H1 (cell line): ENCODE measurements at regions not wholly inside any gene's neighbourhood (a gene's known extent, or its start where the extent isn't known, plus 50 kb on each side); places are given as distances from the start of the nearest gene placed in this dataset.

Source experiments
- RNF2 ChIP-seq: fragments of 200-900, 300-1000 bp; sonication (generic); IDR thresholded peaks from 2 replicates; pipeline ENCODE4 v1.7.1; 2016; ENCODE audit warnings: borderline replicate concordance, low read depth, mild to moderate bottlenecking, antibody characterized with exemption, low read length; ENCODE audit not compliant: poor library complexity, severe bottlenecking; ENCODE audit errors: missing control alignments

- TF ChIP-seq RNF2: no peak
These were observed 222.7 kb upstream of the CIBAR2 start (continued) for GRCh38 chr16:85334718-85335583.
